ENCODE measurements at regions not wholly inside any gene's neighbourhood (a gene's known extent, or its start where the extent isn't known, plus 50 kb on each side); places are given as distances from the start of the nearest gene placed in this dataset.
"Not testable (repeated sequence)": the region's sequence is repeated elsewhere in the genome, so short reads cannot be mapped to it uniquely, and the experiment has no call there.

- DNase-seq, result no peak
These were observed 531.9 kb upstream of the PTPRD start for GRCh38 chr9:11144746-11145145.

- DNase-seq, result no peak
These were observed 535.4 kb upstream of the PTPRD start for GRCh38 chr9:11148189-11148588.

- no peak for DNase-seq
These were observed 536.3 kb upstream of the PTPRD start for GRCh38 chr9:11149065-11149464.

- DNase-seq, result no peak
These were observed 545.3 kb upstream of the PTPRD start for GRCh38 chr9:11158063-11158462.

GRCh38 chr9:11158676-11159075 lies 545.9 kb upstream of the PTPRD start:
- DNase-seq, result no peak

- DNase-seq, result no peak
These were observed 546.6 kb upstream of the PTPRD start for GRCh38 chr9:11159318-11159862.

- no peak for DNase-seq
These were observed 551.0 kb upstream of the PTPRD start for GRCh38 chr9:11163843-11164242.

GRCh38 chr9:11182001-11182400 lies 569.2 kb upstream of the PTPRD start:
- no peak for DNase-seq

- DNase-seq, result no peak
These were observed 577.9 kb upstream of the PTPRD start for GRCh38 chr9:11190719-11191118.

GRCh38 chr9:11192993-11193392 lies 580.2 kb upstream of the PTPRD start:
- no peak for DNase-seq

- peak in 2 of 3 donors; percentile 11 to 15 for DNase-seq
These were observed 581.4 kb upstream of the PTPRD start for GRCh38 chr9:11194246-11194645.

GRCh38 chr9:11196840-11197365 lies 584.1 kb upstream of the PTPRD start:
- not testable (repeated sequence) for DNase-seq

- no peak for DNase-seq
These were observed 586.5 kb upstream of the PTPRD start for GRCh38 chr9:11199335-11199734.

- DNase-seq, result no peak
These were observed 591.7 kb upstream of the PTPRD start for GRCh38 chr9:11204521-11204920.

- DNase-seq, result no peak
These were observed 594.1 kb upstream of the PTPRD start for GRCh38 chr9:11206925-11207324.

- DNase-seq, result no peak
These were observed 620.9 kb upstream of the PTPRD start for GRCh38 chr9:11233696-11234095.

GRCh38 chr9:11235061-11235460 lies 622.3 kb upstream of the PTPRD start:
- no peak for DNase-seq

- DNase-seq, result no peak
These were observed 629.0 kb upstream of the PTPRD start for GRCh38 chr9:11241779-11242178.

- DNase-seq, result no peak
These were observed 645.2 kb upstream of the PTPRD start for GRCh38 chr9:11257992-11258391.

GRCh38 chr9:11269036-11269435 lies 656.2 kb upstream of the PTPRD start:
- no peak for DNase-seq

- no peak for DNase-seq
These were observed 662.4 kb upstream of the PTPRD start for GRCh38 chr9:11275158-11275695.

GRCh38 chr9:11312966-11313365 lies 700.2 kb upstream of the PTPRD start:
- DNase-seq, result peak; percentile 16 to 32 (median 29)

- no peak for DNase-seq
These were observed 706.1 kb upstream of the PTPRD start for GRCh38 chr9:11318946-11319345.

- DNase-seq, result peak in 2 of 3 donors; percentile 11 to 39
These were observed 706.7 kb upstream of the PTPRD start for GRCh38 chr9:11319538-11319937.

Measured in muscle of back (tissue), 3 donors.